ENCODE measurements at regions not wholly inside any gene's neighbourhood (a gene's known extent, or its start where the extent isn't known, plus 50 kb on each side); places are given as distances from the start of the nearest gene placed in this dataset.
"Not testable (repeated sequence)": the region's sequence is repeated elsewhere in the genome, so short reads cannot be mapped to it uniquely, and the experiment has no call there.

DNA sequence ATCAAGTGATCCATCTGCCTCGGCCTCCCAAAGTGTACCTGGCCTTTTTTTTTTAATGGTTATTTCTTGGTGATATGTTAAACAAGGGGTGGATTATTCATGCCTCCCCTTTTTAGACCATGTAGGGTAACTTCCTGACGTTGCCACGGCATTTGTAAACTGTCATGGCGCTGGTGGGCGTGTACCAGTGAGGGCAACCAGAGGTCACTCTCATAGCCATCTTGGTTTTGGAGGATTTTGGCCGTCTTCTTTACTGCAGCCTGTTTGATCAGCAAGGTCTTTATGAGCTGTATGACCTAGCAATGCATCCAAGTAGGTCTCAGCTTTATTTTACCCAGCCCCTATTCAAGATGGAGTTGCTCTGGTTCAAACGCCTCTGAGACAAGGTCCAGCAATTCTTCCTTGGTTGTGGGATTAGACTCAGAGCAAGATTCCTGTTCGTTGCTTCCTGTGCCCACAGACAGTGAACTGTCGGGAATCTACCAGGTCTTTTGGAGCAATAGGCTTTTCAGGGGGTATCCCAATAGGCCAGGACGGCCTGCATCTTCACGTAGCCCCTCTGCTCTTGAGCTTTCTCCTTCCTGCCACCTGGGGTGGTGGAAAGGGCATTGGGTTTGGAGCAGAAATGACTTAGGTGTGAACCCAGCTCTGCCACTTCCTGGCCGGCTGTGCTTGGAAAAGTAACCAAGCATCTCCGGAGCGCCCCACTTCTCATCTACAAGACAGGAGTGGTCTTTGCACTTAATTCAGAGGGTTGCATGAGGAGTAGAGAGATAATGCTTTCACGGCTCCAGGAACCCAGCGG lies 52.9 kb upstream of the SEC14L1 start:
- Mint-ChIP-seq H3K27ac (peak overlapping the region; percentile 99), H3K4me1 (ENCODE audit: low read depth) (peaks cover 58% of the 10 kb centered on the region), H3K36me3 (ENCODE audit: low read depth) (peaks cover 46% of the 10 kb centered on the region), H3K27me3 (peaks cover 8% of the 10 kb centered on the region), H3K9me3 (no peaks in the 10 kb centered on the region), H3K4me3 (peak overlapping the region; percentile 97)
- DNase-seq = no peak

DNA sequence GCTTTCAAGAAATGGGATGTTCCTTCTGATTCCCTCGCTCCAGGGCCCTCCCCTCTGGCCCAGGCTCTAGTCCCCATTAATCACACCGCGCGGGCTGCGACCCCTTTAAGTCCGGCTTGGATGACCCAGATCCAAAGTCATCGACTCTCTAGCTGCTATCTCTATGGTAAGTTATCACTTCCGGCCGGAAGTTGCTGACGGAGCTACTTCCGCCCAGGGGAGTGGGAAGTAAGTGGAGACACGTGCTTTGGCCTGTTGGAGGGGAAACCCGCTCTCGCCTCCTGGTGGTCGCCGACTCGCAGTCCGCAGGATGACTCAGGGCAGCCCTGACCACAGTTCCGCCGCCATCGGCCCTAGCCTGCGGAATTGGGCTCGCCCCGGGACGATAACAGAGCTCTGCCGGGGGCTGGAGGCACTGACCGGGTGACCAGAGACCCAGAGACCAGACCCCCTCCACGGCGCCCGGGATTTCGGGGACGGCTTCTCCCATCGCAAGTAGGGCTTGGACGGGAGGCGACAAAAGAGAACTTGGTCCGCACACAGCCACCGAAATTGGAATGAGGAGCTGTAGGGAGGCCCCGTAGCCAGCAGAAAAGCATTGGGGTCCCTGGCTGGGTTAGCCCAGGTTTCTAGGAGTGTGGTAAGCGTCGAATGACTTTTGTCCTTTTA lies 52.2 kb upstream of the SEC14L1 start:
- peaks cover 53% of the 10 kb centered on the region for H3K36me3 Mint-ChIP-seq (ENCODE audit: low read depth)
- peaks cover 64% of the 10 kb centered on the region for H3K4me1 Mint-ChIP-seq (ENCODE audit: low read depth)
- H3K27me3 Mint-ChIP-seq = peaks cover 8% of the 10 kb centered on the region
- no peaks in the 10 kb centered on the region for H3K9me3 Mint-ChIP-seq
- DNase-seq = peak; percentile 87
- peak overlapping the region; percentile 99 for H3K27ac Mint-ChIP-seq
- peak overlapping the region; percentile 97 for H3K4me3 Mint-ChIP-seq

- Mint-ChIP-seq H3K27ac (peak overlapping the region; percentile 99), H3K4me1 (ENCODE audit: low read depth) (peaks cover 67% of the 10 kb centered on the region), H3K27me3 (peaks cover 8% of the 10 kb centered on the region), H3K9me3 (no peaks in the 10 kb centered on the region), H3K36me3 (ENCODE audit: low read depth) (peaks cover 58% of the 10 kb centered on the region), H3K4me3 (peak overlapping the region; percentile 97)
- peak; percentile 48 for DNase-seq
Measured at GRCh38 chr17:77089124-77089490, 51.7 kb upstream of the SEC14L1 start.

DNA sequence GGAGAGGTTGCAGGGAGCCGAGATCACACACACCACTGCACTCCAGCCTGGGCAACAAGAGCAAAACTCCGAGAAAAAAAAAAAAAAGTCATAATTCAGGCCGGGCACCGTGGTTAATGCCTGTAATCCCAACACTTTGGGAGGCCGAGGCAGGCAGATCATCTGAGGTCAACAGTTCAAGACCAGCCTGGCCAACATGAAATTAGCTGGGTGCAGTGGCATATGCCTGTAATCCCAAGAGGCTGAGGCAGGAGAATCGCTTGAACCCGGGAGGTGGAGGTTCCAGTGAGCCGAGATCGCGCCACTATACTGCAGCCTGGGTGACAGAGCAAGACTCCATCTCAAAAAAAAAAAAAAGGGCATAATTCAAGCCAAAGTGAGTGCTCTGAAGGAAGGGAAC lies 50.8 kb upstream of the SEC14L1 start:
- Mint-ChIP-seq H3K36me3 (ENCODE audit: low read depth) (peaks cover 67% of the 10 kb centered on the region), H3K27ac (peak overlapping the region; percentile 99), H3K4me1 (ENCODE audit: low read depth) (peaks cover 69% of the 10 kb centered on the region), H3K4me3 (peak overlapping the region; percentile 97)
- DNase-seq, H3K9me3 Mint-ChIP-seq, H3K27me3 Mint-ChIP-seq: not testable (repeated sequence)

GRCh38 chr17:77090476-77090875 lies 50.3 kb upstream of the SEC14L1 start:
- Mint-ChIP-seq H3K4me3 (peak overlapping the region; percentile 97), H3K4me1 (ENCODE audit: low read depth) (peaks cover 73% of the 10 kb centered on the region), H3K27me3 (peaks cover 6% of the 10 kb centered on the region), H3K36me3 (ENCODE audit: low read depth) (peaks cover 72% of the 10 kb centered on the region), H3K9me3 (no peaks in the 10 kb centered on the region), H3K27ac (peak overlapping the region; percentile 99)
- DNase-seq = no peak
